ENCODE measurements at regions not wholly inside any gene's neighbourhood (a gene's known extent, or its start where the extent isn't known, plus 50 kb on each side); places are given as distances from the start of the nearest gene placed in this dataset.

DNA sequence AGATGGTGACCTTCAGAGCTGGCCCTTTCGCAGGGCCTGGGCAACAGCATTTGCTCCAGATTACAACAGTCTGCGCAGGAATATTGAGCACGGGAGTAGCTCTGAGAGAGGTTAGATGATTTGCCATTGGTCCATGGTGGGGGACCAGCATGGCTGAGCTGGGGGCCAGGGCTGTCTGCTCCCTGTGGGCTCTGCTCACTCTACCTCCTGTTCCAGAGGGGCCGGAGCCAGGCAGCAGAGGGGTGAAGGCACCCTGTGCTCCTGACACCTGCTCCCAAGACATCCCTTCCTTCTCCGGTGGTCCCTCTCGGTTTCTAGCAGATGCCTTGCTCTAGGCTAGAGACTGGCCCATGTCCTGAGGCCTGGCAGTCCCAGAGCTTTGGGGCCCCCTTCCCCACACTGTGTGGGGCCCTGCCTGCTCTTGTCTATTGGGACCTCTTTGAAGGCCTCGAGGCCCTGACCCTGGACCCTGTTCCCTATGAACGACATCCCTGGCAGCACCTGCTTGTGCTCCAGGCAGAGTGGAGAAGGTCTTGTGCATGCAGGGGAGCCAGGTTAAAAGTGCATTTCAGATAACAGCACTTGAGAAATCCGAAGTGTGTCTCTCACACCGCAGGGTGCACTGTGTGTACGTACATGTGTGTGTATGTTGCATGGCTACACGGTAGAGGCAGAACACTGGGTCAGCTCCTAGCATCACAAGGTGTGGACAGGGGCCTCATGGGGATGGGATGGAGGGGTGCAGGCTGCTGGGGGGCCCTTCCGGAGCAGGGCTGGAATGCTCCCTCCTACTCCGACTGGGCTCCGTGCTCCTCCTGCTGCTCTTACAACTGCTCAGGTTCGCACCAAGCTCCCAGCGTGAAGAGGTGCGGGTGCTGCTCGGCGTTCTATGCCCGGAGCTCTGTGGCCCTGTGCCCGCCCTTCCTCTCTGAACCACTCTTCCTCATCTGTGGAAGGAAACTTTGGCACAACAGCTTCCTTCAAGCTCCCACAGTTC is 123.3 kb upstream of the B3GAT1 start:
- TF ChIP-seq, protein P1, sequence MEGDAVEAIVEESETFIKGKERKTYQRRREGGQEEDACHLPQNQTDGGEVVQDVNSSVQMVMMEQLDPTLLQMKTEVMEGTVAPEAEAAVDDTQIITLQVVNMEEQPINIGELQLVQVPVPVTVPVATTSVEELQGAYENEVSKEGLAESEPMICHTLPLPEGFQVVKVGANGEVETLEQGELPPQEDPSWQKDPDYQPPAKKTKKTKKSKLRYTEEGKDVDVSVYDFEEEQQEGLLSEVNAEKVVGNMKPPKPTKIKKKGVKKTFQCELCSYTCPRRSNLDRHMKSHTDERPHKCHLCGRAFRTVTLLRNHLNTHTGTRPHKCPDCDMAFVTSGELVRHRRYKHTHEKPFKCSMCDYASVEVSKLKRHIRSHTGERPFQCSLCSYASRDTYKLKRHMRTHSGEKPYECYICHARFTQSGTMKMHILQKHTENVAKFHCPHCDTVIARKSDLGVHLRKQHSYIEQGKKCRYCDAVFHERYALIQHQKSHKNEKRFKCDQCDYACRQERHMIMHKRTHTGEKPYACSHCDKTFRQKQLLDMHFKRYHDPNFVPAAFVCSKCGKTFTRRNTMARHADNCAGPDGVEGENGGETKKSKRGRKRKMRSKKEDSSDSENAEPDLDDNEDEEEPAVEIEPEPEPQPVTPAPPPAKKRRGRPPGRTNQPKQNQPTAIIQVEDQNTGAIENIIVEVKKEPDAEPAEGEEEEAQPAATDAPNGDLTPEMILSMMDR (conservative IDR thresholded peaks at IDR 0.05), result no peak
- TF ChIP-seq EZH2 (IDR thresholded peaks at IDR 0.05; ENCODE audit: low read depth), result no peak
